PC-9 (cell line): ENCODE measurements at regions not wholly inside any gene's neighbourhood (a gene's known extent, or its start where the extent isn't known, plus 50 kb on each side); places are given as distances from the start of the nearest gene placed in this dataset.

ENCODE experiments used
- CTCF ChIP-seq: fragments of 200-600 bp; sonication (generic); conservative IDR thresholded peaks from 2 replicates; pipeline ENCODE4 v1.6.1; 2017; ENCODE audit warnings: mixed run types, antibody characterized with exemption, mild to moderate bottlenecking, moderate library complexity
- EZH2 ChIP-seq: fragments of 200-600 bp; sonication (generic); IDR thresholded peaks from 2 replicates; pipeline ENCODE4 v1.8.0; 2017; ENCODE audit warnings: antibody characterized with exemption, low read depth

GRCh38 chr18:22550861-22551260, 133.1 kb upstream of the CTAGE1 start:
- TF ChIP-seq EZH2 (no peak), CTCF (no peak)
